A549 (cell line): ENCODE measurements at regions not wholly inside any gene's neighbourhood (a gene's known extent, or its start where the extent isn't known, plus 50 kb on each side); places are given as distances from the start of the nearest gene placed in this dataset.

Source experiments
- ATAC-seq, 2 experiments: fragments of 200-7000 bp in 1 of 2; fragments of >200 bp in 1 of 2; cut with Nextera tagmentation in 1 of 2; cut with Tn5 transposase in 1 of 2; 3 replicates each; pipeline versions ENCODE4 v1.8.0 to v1.9.1; 2018 to 2020; ENCODE audit warnings: mild to moderate bottlenecking in 1 of 2, moderate library complexity in 1 of 2
- CTCF ChIA-PET: fragments of 300-600 bp; sonication (Branson Sonifier 250); formaldehyde crosslinking; extraction: SDS; loops from one replicate; lab custom pipeline; 2021; ENCODE audit warnings: antibody characterized with exemption, inconsistent platforms; lab: Yijun Ruan, JAX
- POLR2A ChIA-PET: fragments of 350-600 bp; formaldehyde crosslinking; extraction: SDS; loops from one replicate; lab custom pipeline; 2021; ENCODE audit warnings: antibody characterized with exemption, inconsistent platforms; lab: Yijun Ruan, JAX
- DNase-seq, 2 experiments: peaks; one replicate each; pipeline versions ENCODE4 v3.0.0 to v3.0.0-alpha.2; 2011 to 2016; ENCODE audit warnings: low read depth in 1 of 2, low spot score in 1 of 2
- FAIRE-seq: peaks from 2 replicates; lab custom pipeline; 2011; peaks lifted over from hg19 to GRCh38; lab: Jason Lieb, UNC
- H3K27ac ChIP-seq, 2 experiments: fragments of >200 bp; sonication (Bioruptor Twin); formaldehyde crosslinking; 3 replicates each; pipeline ENCODE4 v1.5.1; 2016 to 2017
- H3K4me1 ChIP-seq: fragments of >200 bp; sonication (Bioruptor Twin); formaldehyde crosslinking; 3 replicates; pipeline ENCODE4 v1.6.1; 2016
- H3K4me2 ChIP-seq: fragments of >200 bp; sonication (Bioruptor Twin); formaldehyde crosslinking; 3 replicates; pipeline ENCODE4 v1.6.1; 2016
- H3K4me3 ChIP-seq: fragments of >200 bp; sonication (Bioruptor Twin); formaldehyde crosslinking; 3 replicates; pipeline ENCODE4 v1.5.1; 2016
- H3K9me3 ChIP-seq: fragments of >200 bp; sonication (Bioruptor Twin); formaldehyde crosslinking; 3 replicates; pipeline ENCODE4 v1.6.1; 2016
- CBX2 ChIP-seq: fragments of 200-600 bp; sonication (generic); IDR thresholded peaks from 2 replicates; pipeline ENCODE4 v1.6.1; 2016; ENCODE audit warnings: low read depth, mild to moderate bottlenecking, borderline replicate concordance
- CHD2 ChIP-seq: fragments of 150-350 bp; IDR thresholded peaks from 2 replicates; pipeline ENCODE4 v1.6.1; 2014; ENCODE audit warnings: low read length; ENCODE audit not compliant: partially characterized antibody
- CHD4 ChIP-seq: fragments of 200-600 bp; sonication (generic); IDR thresholded peaks from 2 replicates; pipeline ENCODE4 v1.6.1; 2016; ENCODE audit warnings: antibody characterized with exemption, mild to moderate bottlenecking, borderline replicate concordance
- EHMT2 ChIP-seq: fragments of 200-600 bp; sonication (generic); IDR thresholded peaks from 2 replicates; pipeline ENCODE4 v1.6.1; 2016; ENCODE audit warnings: antibody characterized with exemption, low read depth, mild to moderate bottlenecking, moderate library complexity
- EP300 ChIP-seq, 2 experiments: fragments of >200 bp; sonication (Bioruptor Twin); formaldehyde crosslinking; IDR thresholded peaks; 2 replicates in 1 of 2; 3 replicates in 1 of 2; pipeline ENCODE4 v1.6.1; 2016 to 2017
- FOSL2 ChIP-seq, 2 experiments: fragments of 450-650 bp in 1 of 2; fragments of >200 bp in 1 of 2; sonication (Bioruptor Twin) in 1 of 2; formaldehyde crosslinking; IDR thresholded peaks; 2 replicates each; pipeline versions ENCODE4 v1.5.0 to v1.6.1; 2016 to 2020; ENCODE audit warnings: mild to moderate bottlenecking in 1 of 2, moderate library complexity in 1 of 2
- GATA3 ChIP-seq: IDR thresholded peaks from 2 replicates; pipeline ENCODE4 v1.6.1; 2012; ENCODE audit warnings: borderline replicate concordance
- HOXB13 ChIP-seq: fragments of 250-450 bp; sonication (Bioruptor Pico); IDR thresholded peaks from 2 replicates; pipeline ENCODE4 v1.5.0; 2020; ENCODE audit warnings: low read depth, mild to moderate bottlenecking, moderate library complexity
- JUN ChIP-seq, 2 experiments: fragments of >200 bp; sonication (Bioruptor Twin); formaldehyde crosslinking; IDR thresholded peaks; 2 replicates in 1 of 2; 3 replicates in 1 of 2; pipeline ENCODE4 v1.6.1; 2016 to 2017
- JUNB ChIP-seq: fragments of >200 bp; sonication (Bioruptor Twin); formaldehyde crosslinking; IDR thresholded peaks from 2 replicates; pipeline ENCODE4 v1.6.1; 2016
- MAFK ChIP-seq: fragments of 450-650 bp; IDR thresholded peaks from 2 replicates; pipeline ENCODE4 v1.6.1; 2014; ENCODE audit not compliant: partially characterized antibody
- MYC ChIP-seq: IDR thresholded peaks from 2 replicates; pipeline ENCODE4 v1.6.1; 2012; ENCODE audit warnings: mild to moderate bottlenecking, inconsistent platforms, low read length, improper control_type of control experiment, borderline replicate concordance
- RAD21 ChIP-seq, 2 experiments: fragments of >200 bp in 1 of 2; sonication (Bioruptor Twin) in 1 of 2; formaldehyde crosslinking in 1 of 2; IDR thresholded peaks in 1 of 2; conservative IDR thresholded peaks in 1 of 2; 2 replicates in 1 of 2; 3 replicates in 1 of 2; pipeline ENCODE4 v1.6.1; 2012 to 2018; ENCODE audit warnings: inconsistent platforms in 1 of 2
- ZFP36 ChIP-seq: fragments of 450-650 bp; IDR thresholded peaks from 2 replicates; pipeline ENCODE4 v1.6.1; 2014; ENCODE audit warnings: borderline replicate concordance; ENCODE audit not compliant: partially characterized antibody
- WGBS: methylation state at CpG from one replicate; pipeline ENCODE4 v1.1.6; 2017; ENCODE audit errors: missing lambda C conversion rate; 5-methylcytosine and 5-hydroxymethylcytosine counted together
- TF ChIP-seq, protein P1 (sequence below): IDR thresholded peaks from 2 replicates; pipeline ENCODE4 v1.6.1; 2012
- TF ChIP-seq, protein P2 (sequence below): fragments of 250-450 bp; sonication (Bioruptor Pico); IDR thresholded peaks from 2 replicates; pipeline ENCODE4 v1.5.0; 2021; ENCODE audit warnings: mild to moderate bottlenecking, moderate library complexity, borderline replicate concordance
- TF ChIP-seq, protein P3 (sequence below): fragments of >200 bp; sonication (Bioruptor Twin); formaldehyde crosslinking; IDR thresholded peaks from 3 replicates; pipeline ENCODE4 v1.5.1; 2016
- TF ChIP-seq, protein P4 (sequence below): fragments of >200 bp; sonication (Bioruptor Twin); formaldehyde crosslinking; IDR thresholded peaks from 3 replicates; pipeline ENCODE4 v1.6.1; 2016

DNA sequence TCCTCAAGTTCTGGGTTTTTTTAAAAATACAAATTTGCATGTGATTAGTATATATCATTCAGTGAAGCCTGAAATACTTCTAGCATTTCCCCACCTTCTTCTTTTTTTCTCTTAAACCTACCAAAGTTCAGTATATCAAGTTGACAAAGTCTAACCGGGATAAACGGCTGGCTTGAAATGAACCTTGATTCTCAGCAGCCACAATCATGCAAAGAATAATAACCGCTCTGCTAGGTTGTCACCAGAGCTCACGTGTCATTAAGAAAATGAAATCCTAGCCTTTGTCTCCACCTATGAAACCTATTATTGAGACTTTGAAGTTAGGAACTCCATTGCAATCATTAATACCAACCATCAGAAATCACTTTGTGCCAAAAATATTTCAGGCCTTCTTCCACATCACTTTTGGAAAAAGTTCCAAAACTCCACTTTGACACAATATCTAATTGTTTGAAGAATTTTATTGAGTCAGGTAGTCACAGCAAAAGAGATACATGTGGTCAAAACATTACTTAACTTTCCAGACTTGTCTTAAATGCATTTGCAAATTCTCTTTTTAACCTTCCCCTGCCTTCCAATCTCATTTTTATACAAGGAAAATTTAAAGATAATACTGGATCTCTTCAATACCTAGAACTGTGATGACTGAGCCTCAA is 285.6 kb upstream of the ACVR2A start:
- FAIRE-seq (no peak), DNase-seq (no peak), ATAC-seq (no peak)
- POLR2A ChIA-PET, result interaction anchor here (0.6 kb wide), 1 partner anchor 371 kb away, joined by 3 read pairs; no protein-coding TSS in a partner anchor
- Histone ChIP-seq H3K9me3 (no peaks in the 10 kb centered on the region), H3K4me1 (no peaks in the 10 kb centered on the region), H3K4me2 (no peak overlapping the region), H3K4me3 (no peak overlapping the region), H3K27ac (no peak overlapping the region)
- TF ChIP-seq EHMT2 (no peak), MYC (no peak), ZFP36 (no peak), EP300 (IDR thresholded peaks at IDR 0.05) (no peak), CHD4 (no peak), RAD21 (conservative IDR thresholded peaks at IDR 0.05 in 1 of 2, IDR thresholded peaks at IDR 0.05 in 1 of 2) (no peak), CBX2 (no peak)
- TF ChIP-seq, protein P1, sequence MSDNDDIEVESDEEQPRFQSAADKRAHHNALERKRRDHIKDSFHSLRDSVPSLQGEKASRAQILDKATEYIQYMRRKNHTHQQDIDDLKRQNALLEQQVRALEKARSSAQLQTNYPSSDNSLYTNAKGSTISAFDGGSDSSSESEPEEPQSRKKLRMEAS, result no peak
- 29% methylated on average over 4 of the region's 4 CpGs for WGBS
- CTCF ChIA-PET, result interaction anchor here (0.6 kb wide), 1 partner anchor 175 kb away, joined by 3 read pairs; no protein-coding TSS in a partner anchor

DNA sequence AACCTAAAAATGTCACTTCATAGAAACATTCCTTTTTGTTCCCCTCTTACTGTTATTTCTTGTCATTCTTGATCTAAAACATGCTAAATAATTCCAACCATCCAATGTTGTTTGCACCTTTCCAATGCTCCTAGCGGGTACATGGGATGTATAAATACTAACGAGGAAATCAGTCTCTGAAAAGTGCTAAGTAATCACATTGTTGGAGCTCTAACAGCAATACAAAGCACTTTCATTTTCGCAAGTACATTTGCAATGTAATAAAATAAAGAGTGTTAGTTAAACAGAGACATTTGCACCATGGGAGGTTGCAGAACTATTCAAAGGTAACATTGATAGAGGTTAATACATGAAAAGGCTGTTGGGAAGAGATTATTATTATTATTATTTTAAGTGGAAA is 286.2 kb upstream of the ACVR2A start:
- no peak for DNase-seq
- WGBS, result 28% methylated on average over 3 of the region's 3 CpGs
- no peak overlapping the region for H3K27ac ChIP-seq
- H3K4me2 ChIP-seq, result no peak overlapping the region
- CTCF ChIA-PET, result no interaction called here
- POLR2A ChIA-PET, result interaction anchor here (0.6 kb wide), 1 partner anchor 372 kb away, joined by 3 read pairs; no protein-coding TSS in a partner anchor
- no peak overlapping the region for H3K4me3 ChIP-seq
- FAIRE-seq, result no peak
- no peak for ATAC-seq
- TF ChIP-seq, protein P2, sequence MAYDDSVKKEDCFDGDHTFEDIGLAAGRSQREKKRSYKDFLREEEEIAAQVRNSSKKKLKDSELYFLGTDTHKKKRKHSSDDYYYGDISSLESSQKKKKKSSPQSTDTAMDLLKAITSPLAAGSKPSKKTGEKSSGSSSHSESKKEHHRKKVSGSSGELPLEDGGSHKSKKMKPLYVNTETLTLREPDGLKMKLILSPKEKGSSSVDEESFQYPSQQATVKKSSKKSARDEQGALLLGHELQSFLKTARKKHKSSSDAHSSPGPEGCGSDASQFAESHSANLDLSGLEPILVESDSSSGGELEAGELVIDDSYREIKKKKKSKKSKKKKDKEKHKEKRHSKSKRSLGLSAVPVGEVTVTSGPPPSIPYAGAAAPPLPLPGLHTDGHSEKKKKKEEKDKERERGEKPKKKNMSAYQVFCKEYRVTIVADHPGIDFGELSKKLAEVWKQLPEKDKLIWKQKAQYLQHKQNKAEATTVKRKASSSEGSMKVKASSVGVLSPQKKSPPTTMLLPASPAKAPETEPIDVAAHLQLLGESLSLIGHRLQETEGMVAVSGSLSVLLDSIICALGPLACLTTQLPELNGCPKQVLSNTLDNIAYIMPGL (CRISPR knock-in tag), result no peak
- TF ChIP-seq CHD4 (no peak), JUN (IDR thresholded peaks at IDR 0.05) (no peak), MAFK (peak; percentile 76), FOSL2 (IDR thresholded peaks at IDR 0.05) (no peak), FOSL2 (CRISPR knock-in tag; IDR thresholded peaks at IDR 0.05) (no peak)
- TF ChIP-seq, all 56 proteins: peak for 1
- Histone ChIP-seq H3K4me1 (no peaks in the 10 kb centered on the region), H3K9me3 (no peaks in the 10 kb centered on the region)

DNA sequence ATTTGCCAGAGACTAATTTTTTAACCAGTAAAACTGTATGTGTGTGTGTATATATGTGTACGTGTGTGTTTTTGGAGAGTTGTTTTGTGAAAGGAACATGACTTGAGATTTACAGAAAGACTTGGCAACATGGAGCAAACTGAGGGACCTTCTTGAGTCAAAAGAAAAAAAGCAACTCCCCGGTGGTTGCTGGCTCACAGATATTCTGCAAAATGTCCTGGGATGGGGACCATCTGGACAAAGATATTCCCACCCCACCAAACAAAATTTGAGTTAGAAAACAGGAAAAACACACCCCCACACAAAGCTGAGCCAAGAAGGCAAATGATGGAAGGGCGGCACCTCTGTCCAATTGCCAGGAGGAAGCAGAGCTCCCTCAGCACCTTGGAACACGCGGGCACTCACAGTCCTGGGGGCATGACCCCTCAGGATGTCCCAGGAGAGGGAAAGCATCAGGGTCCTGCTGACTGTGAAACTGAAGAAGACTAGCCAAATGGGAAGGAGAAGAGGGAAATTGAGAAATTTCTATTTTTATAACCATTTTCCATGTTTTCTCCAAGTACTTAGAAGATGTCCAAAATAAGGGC is 290.2 kb upstream of the ACVR2A start:
- no peak for ATAC-seq
- POLR2A ChIA-PET, result no interaction called here
- H3K4me3 ChIP-seq, result no peak overlapping the region
- FAIRE-seq, result no peak
- DNase-seq, result no peak
- no peak overlapping the region for H3K4me2 ChIP-seq
- no peak overlapping the region for H3K27ac ChIP-seq
- TF ChIP-seq GATA3 (no peak), FOSL2 (IDR thresholded peaks at IDR 0.05) (no peak), FOSL2 (CRISPR knock-in tag; IDR thresholded peaks at IDR 0.05) (no peak), JUNB (no peak), MYC (no peak), CHD2 (no peak), EHMT2 (no peak), HOXB13 (CRISPR knock-in tag) (no peak)
- TF ChIP-seq, protein P3, sequence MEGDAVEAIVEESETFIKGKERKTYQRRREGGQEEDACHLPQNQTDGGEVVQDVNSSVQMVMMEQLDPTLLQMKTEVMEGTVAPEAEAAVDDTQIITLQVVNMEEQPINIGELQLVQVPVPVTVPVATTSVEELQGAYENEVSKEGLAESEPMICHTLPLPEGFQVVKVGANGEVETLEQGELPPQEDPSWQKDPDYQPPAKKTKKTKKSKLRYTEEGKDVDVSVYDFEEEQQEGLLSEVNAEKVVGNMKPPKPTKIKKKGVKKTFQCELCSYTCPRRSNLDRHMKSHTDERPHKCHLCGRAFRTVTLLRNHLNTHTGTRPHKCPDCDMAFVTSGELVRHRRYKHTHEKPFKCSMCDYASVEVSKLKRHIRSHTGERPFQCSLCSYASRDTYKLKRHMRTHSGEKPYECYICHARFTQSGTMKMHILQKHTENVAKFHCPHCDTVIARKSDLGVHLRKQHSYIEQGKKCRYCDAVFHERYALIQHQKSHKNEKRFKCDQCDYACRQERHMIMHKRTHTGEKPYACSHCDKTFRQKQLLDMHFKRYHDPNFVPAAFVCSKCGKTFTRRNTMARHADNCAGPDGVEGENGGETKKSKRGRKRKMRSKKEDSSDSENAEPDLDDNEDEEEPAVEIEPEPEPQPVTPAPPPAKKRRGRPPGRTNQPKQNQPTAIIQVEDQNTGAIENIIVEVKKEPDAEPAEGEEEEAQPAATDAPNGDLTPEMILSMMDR, result no peak
- TF ChIP-seq, protein P2 (CRISPR knock-in tag), result no peak
- TF ChIP-seq, protein P4, sequence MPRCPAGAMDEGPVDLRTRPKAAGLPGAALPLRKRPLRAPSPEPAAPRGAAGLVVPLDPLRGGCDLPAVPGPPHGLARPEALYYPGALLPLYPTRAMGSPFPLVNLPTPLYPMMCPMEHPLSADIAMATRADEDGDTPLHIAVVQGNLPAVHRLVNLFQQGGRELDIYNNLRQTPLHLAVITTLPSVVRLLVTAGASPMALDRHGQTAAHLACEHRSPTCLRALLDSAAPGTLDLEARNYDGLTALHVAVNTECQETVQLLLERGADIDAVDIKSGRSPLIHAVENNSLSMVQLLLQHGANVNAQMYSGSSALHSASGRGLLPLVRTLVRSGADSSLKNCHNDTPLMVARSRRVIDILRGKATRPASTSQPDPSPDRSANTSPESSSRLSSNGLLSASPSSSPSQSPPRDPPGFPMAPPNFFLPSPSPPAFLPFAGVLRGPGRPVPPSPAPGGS, result no peak
- WGBS, result 14% methylated on average over 5 of the region's 5 CpGs
- CTCF ChIA-PET, result interaction anchor here (0.7 kb wide), 1 partner anchor 827 kb away, joined by 3 read pairs; no protein-coding TSS in a partner anchor
- no peaks in the 10 kb centered on the region for H3K9me3 ChIP-seq
- no peaks in the 10 kb centered on the region for H3K4me1 ChIP-seq
